ENCODE measurements at regions not wholly inside any gene's neighbourhood (a gene's known extent, or its start where the extent isn't known, plus 50 kb on each side); places are given as distances from the start of the nearest gene placed in this dataset.

DNA sequence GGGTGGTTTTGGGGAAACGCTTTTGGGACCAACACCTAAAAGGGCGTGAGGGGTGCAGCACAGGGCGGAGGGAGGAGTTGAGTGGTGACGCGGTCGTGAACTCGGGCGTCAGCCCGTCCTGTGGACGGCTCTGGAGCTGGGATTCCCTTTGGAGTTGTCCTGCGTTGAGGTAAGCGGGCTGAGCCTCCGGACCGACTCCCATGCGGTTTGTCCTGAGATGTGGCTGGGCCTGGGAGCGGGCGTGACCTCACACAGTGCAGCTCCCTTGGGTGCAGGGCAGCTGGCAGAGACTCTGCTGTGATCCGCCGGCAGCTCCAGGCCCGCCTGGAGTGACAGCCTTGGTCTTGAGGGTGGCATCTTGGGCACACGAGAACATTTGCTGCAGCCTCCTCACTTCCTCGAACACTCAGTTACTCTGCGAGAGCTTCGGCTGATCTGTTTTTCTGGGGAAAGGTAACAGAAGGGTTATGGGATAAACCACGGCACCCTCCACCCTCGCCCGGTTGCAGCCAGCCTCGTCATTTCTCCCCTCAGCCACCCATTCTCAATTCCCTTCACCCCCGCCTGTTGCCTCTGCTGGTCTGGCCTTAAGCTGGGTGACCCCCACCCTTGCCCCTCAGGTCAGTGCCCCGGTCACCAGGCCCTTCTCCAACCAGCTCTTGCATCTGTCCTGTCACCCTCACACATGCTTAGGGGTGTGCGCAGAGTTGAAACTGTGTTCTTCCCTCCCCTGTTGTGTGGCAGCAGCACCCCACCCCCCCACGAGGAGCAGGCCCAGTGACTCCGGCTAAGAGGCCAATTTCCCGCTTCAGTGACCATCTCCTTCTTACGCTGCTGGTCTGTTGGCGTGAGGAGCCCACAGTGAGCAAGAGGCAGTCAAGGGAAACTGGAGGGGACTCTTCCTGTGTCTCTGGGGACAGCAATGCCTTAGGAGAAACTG is 94.2 kb upstream of the COL5A1 start:
- no peak overlapping the region for H3K4me2 ChIP-seq (ENCODE audit: low read length)
- H3K9ac ChIP-seq (ENCODE audit: low read length), result no peak overlapping the region
- H3K9me3 ChIP-seq (ENCODE audit: low read length), result no peaks in the 10 kb centered on the region
- H4K20me1 ChIP-seq (ENCODE audit: insufficient read depth), result no peaks in the 10 kb centered on the region
- H3K79me2 ChIP-seq (replicated peaks; ENCODE audit: insufficient read depth, low read length), result no peaks in the 10 kb centered on the region
- no peak overlapping the region for H3K27ac ChIP-seq (ENCODE audit: low read length)
- H3K36me3 ChIP-seq (ENCODE audit: insufficient read depth, low read length), result no peaks in the 10 kb centered on the region
- no peak overlapping the region for H3K4me3 ChIP-seq (ENCODE audit: low read length)
- TF ChIP-seq TAF1 (IDR thresholded peaks at IDR 0.05; ENCODE audit: low read depth) (no peak), EP300 (conservative IDR thresholded peaks at IDR 0.05; ENCODE audit: poor library complexity, severe bottlenecking) (no peak), MXI1 (conservative IDR thresholded peaks at IDR 0.05; ENCODE audit: poor library complexity, severe bottlenecking) (no peak), EZH2 (IDR thresholded peaks at IDR 0.05; ENCODE audit: borderline replicate concordance, insufficient read depth, low read length, poor library complexity, severe bottlenecking) (no peak), SMC3 (conservative IDR thresholded peaks at IDR 0.05; ENCODE audit: poor library complexity) (no peak), RAD21 (conservative IDR thresholded peaks at IDR 0.05) (no peak), POLR2AphosphoS5 (IDR thresholded peaks at IDR 0.05) (no peak)
- TF ChIP-seq, protein P1, sequence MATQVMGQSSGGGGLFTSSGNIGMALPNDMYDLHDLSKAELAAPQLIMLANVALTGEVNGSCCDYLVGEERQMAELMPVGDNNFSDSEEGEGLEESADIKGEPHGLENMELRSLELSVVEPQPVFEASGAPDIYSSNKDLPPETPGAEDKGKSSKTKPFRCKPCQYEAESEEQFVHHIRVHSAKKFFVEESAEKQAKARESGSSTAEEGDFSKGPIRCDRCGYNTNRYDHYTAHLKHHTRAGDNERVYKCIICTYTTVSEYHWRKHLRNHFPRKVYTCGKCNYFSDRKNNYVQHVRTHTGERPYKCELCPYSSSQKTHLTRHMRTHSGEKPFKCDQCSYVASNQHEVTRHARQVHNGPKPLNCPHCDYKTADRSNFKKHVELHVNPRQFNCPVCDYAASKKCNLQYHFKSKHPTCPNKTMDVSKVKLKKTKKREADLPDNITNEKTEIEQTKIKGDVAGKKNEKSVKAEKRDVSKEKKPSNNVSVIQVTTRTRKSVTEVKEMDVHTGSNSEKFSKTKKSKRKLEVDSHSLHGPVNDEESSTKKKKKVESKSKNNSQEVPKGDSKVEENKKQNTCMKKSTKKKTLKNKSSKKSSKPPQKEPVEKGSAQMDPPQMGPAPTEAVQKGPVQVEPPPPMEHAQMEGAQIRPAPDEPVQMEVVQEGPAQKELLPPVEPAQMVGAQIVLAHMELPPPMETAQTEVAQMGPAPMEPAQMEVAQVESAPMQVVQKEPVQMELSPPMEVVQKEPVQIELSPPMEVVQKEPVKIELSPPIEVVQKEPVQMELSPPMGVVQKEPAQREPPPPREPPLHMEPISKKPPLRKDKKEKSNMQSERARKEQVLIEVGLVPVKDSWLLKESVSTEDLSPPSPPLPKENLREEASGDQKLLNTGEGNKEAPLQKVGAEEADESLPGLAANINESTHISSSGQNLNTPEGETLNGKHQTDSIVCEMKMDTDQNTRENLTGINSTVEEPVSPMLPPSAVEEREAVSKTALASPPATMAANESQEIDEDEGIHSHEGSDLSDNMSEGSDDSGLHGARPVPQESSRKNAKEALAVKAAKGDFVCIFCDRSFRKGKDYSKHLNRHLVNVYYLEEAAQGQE (IDR thresholded peaks at IDR 0.05; ENCODE audit: borderline replicate concordance), result no peak
- TF ChIP-seq, protein P2, sequence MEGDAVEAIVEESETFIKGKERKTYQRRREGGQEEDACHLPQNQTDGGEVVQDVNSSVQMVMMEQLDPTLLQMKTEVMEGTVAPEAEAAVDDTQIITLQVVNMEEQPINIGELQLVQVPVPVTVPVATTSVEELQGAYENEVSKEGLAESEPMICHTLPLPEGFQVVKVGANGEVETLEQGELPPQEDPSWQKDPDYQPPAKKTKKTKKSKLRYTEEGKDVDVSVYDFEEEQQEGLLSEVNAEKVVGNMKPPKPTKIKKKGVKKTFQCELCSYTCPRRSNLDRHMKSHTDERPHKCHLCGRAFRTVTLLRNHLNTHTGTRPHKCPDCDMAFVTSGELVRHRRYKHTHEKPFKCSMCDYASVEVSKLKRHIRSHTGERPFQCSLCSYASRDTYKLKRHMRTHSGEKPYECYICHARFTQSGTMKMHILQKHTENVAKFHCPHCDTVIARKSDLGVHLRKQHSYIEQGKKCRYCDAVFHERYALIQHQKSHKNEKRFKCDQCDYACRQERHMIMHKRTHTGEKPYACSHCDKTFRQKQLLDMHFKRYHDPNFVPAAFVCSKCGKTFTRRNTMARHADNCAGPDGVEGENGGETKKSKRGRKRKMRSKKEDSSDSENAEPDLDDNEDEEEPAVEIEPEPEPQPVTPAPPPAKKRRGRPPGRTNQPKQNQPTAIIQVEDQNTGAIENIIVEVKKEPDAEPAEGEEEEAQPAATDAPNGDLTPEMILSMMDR (IDR thresholded peaks at IDR 0.05; ENCODE audit: poor library complexity, severe bottlenecking), result no peak
- H3K9me2 ChIP-seq (ENCODE audit: insufficient read depth, low read length), result no peaks in the 10 kb centered on the region
- H3F3A ChIP-seq (ENCODE audit: insufficient read depth, low read length, poor library complexity, severe bottlenecking), result no peaks in the 10 kb centered on the region
- no peak overlapping the region for H2AFZ ChIP-seq (ENCODE audit: low read depth, low read length)
- no peaks in the 10 kb centered on the region for H3K27me3 ChIP-seq (ENCODE audit: insufficient read depth, low read depth, low read length)

DNA sequence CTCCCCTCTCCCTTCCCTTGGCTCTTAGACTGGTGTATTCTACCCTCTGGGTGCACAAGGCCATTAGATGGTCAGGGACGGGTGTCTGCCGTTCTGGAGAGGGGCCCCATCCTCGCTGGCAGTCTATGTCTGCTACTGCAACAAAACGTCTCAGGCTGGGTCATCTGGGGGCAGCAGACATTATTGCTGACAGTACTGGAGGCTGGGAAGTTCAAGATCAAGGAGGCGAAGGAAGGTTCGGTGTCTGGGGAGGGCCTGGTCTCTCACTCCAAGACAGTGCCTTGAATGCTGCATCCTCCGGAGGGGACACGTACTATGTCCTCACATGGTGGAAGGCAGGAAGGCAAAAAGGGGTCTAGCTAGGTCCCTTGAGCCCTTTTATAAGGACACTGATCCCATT is 93.4 kb upstream of the COL5A1 start:
- no peaks in the 10 kb centered on the region for H4K20me1 ChIP-seq (ENCODE audit: insufficient read depth)
- H3K9ac ChIP-seq (ENCODE audit: low read length), result no peak overlapping the region
- H3K9me2 ChIP-seq (ENCODE audit: insufficient read depth, low read length), result no peaks in the 10 kb centered on the region
- H3K4me2 ChIP-seq (ENCODE audit: low read length), result no peak overlapping the region
- H3K27me3 ChIP-seq (ENCODE audit: insufficient read depth, low read depth, low read length), result no peaks in the 10 kb centered on the region
- no peak overlapping the region for H3K27ac ChIP-seq (ENCODE audit: low read length)
- no peak overlapping the region for H3K4me3 ChIP-seq (ENCODE audit: low read length)
- H2AFZ ChIP-seq (ENCODE audit: low read depth, low read length), result no peak overlapping the region
- no peak for TF ChIP-seq POLR2AphosphoS5 (IDR thresholded peaks at IDR 0.05)
- no peak for TF ChIP-seq TAF1 (IDR thresholded peaks at IDR 0.05; ENCODE audit: low read depth)
- TF ChIP-seq RAD21 (conservative IDR thresholded peaks at IDR 0.05), result no peak
- no peak for TF ChIP-seq EZH2 (IDR thresholded peaks at IDR 0.05; ENCODE audit: borderline replicate concordance, insufficient read depth, low read length, poor library complexity, severe bottlenecking)
- TF ChIP-seq EP300 (conservative IDR thresholded peaks at IDR 0.05; ENCODE audit: poor library complexity, severe bottlenecking), result no peak
- TF ChIP-seq SMC3 (conservative IDR thresholded peaks at IDR 0.05; ENCODE audit: poor library complexity), result no peak
- TF ChIP-seq, protein P2 (IDR thresholded peaks at IDR 0.05; ENCODE audit: poor library complexity, severe bottlenecking), result no peak
- TF ChIP-seq MXI1 (conservative IDR thresholded peaks at IDR 0.05; ENCODE audit: poor library complexity, severe bottlenecking), result no peak
- TF ChIP-seq, protein P1 (IDR thresholded peaks at IDR 0.05; ENCODE audit: borderline replicate concordance), result no peak
- H3K36me3 ChIP-seq (ENCODE audit: insufficient read depth, low read length), result no peaks in the 10 kb centered on the region
- H3K79me2 ChIP-seq (replicated peaks; ENCODE audit: insufficient read depth, low read length), result no peaks in the 10 kb centered on the region
- no peaks in the 10 kb centered on the region for H3F3A ChIP-seq (ENCODE audit: insufficient read depth, low read length, poor library complexity, severe bottlenecking)
- H3K9me3 ChIP-seq (ENCODE audit: low read length), result no peaks in the 10 kb centered on the region
